Peyer's patch (tissue), 4 donors: ENCODE measurements at regions not wholly inside any gene's neighbourhood (a gene's known extent, or its start where the extent isn't known, plus 50 kb on each side); places are given as distances from the start of the nearest gene placed in this dataset.

ENCODE experiments used
- DNase-seq, 3 donors: peaks; one replicate each; pipeline ENCODE4 v3.0.0-alpha.2; 2017 to 2019
- H3K27ac ChIP-seq, 4 donors: fragments of 200-600 bp; sonication (generic); one replicate each; pipeline ENCODE4 v1.5.1; 2016 to 2019
- H3K27me3 ChIP-seq, 2 donors: fragments of 200-600 bp; sonication (generic); one replicate each; pipeline ENCODE4 v1.5.1; 2019
- H3K36me3 ChIP-seq, 3 donors: fragments of 200-600 bp; sonication (generic); one replicate each; pipeline ENCODE4 v1.5.1; 2016 to 2019
- H3K4me1 ChIP-seq, 4 donors: fragments of 200-600 bp; sonication (generic); one replicate each; pipeline ENCODE4 v1.5.1; 2016 to 2019
- H3K4me3 ChIP-seq, 4 donors: fragments of 200-600 bp; sonication (generic); 1 replicate in 3 of 4; 2 replicates in 1 of 4; pipeline ENCODE4 v1.5.1; 2016 to 2019; ENCODE audit warnings: mild to moderate bottlenecking in 1 of 4
- H3K9me3 ChIP-seq, 4 donors: fragments of 200-600 bp; sonication (generic); one replicate each; pipeline ENCODE4 v1.5.1; 2016 to 2019; ENCODE audit warnings: mild to moderate bottlenecking in 1 of 4
- POLR2A ChIP-seq, 2 donors: fragments of 450-650 bp; IDR thresholded peaks; one replicate each; pipeline ENCODE4 v1.5.1; 2017; ENCODE audit warnings: antibody characterized with exemption in 2 of 2, mild to moderate bottlenecking in 2 of 2, moderate library complexity in 2 of 2
- TF ChIP-seq, protein P1 (sequence below), 6 experiments: fragments of 450-650 bp in 4 of 6; fragments of 200-600 bp in 2 of 6; sonication (generic) in 1 of 6; IDR thresholded peaks; one replicate each; pipeline ENCODE4 v1.5.1; 2017 to 2019; ENCODE audit warnings: antibody characterized with exemption in 6 of 6, mild to moderate bottlenecking in 3 of 6, moderate library complexity in 1 of 6

DNA sequence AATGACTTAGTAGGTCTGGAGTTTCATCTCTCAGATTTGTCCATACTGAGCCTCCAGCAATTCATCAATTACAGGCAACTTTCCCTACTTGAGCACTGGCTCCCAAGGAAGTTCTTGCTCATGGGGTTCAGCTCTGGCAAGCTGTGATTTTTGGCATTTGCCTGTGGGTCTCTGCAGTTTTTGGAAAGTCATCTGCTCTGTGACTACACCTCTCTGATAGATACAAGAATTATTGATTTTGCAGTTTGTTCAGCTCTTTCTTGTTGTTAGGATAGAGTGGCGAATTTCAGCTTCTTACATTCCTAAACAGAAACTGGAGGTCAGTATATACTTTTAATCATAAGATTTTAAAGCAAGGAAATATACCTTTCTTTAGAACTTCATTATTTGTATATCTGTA lies 209.7 kb upstream of the NPY2R start:
- Histone ChIP-seq H3K4me3 (no peak overlapping the region), H3K27me3 (no peaks in the 10 kb centered on the region), H3K4me1 (no peaks in the 10 kb centered on the region), H3K27ac (no peak overlapping the region), H3K9me3 (no peaks in the 10 kb centered on the region), H3K36me3 (no peaks in the 10 kb centered on the region)
- TF ChIP-seq, protein P1, sequence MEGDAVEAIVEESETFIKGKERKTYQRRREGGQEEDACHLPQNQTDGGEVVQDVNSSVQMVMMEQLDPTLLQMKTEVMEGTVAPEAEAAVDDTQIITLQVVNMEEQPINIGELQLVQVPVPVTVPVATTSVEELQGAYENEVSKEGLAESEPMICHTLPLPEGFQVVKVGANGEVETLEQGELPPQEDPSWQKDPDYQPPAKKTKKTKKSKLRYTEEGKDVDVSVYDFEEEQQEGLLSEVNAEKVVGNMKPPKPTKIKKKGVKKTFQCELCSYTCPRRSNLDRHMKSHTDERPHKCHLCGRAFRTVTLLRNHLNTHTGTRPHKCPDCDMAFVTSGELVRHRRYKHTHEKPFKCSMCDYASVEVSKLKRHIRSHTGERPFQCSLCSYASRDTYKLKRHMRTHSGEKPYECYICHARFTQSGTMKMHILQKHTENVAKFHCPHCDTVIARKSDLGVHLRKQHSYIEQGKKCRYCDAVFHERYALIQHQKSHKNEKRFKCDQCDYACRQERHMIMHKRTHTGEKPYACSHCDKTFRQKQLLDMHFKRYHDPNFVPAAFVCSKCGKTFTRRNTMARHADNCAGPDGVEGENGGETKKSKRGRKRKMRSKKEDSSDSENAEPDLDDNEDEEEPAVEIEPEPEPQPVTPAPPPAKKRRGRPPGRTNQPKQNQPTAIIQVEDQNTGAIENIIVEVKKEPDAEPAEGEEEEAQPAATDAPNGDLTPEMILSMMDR (IDR thresholded peaks at IDR 0.05) = no peak
- no peak for TF ChIP-seq POLR2A (IDR thresholded peaks at IDR 0.05)
- DNase-seq = no peak

DNA sequence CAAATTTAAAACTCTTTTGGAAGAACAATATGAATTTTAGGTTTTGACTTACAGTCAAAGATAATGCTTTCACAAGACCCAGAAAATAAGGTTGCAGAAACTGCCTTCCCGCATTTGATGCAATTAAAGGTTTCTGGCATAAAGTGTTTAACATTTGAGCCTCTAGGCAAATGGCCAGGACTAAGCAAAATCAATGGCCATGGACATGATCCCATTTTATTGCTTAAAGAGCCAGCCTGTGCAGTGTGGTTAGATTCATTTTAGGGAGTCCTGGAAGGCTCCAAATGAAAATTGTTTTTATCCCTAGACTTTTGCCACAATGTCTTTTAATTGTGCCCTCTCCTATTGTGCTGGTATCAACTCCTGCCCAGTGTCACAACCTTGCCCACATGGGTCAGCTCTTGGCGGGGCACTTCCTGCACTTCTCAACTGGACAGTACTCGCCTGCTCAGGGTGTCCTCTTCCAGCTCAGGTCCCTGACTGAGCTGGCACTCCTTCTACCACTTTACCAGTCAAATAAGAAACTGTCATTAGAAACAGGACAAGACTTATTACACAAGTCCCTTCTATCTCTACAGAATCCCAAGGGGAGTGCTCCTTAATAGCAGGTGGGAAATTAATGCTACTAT lies 208.4 kb upstream of the NPY2R start:
- Histone ChIP-seq H3K9me3 (no peaks in the 10 kb centered on the region), H3K27ac (no peak overlapping the region), H3K4me1 (no peaks in the 10 kb centered on the region), H3K4me3 (no peak overlapping the region), H3K36me3 (no peaks in the 10 kb centered on the region), H3K27me3 (no peaks in the 10 kb centered on the region)
- TF ChIP-seq POLR2A (IDR thresholded peaks at IDR 0.05) = no peak
- TF ChIP-seq, protein P1 (IDR thresholded peaks at IDR 0.05) = no peak
- DNase-seq = no peak

DNA sequence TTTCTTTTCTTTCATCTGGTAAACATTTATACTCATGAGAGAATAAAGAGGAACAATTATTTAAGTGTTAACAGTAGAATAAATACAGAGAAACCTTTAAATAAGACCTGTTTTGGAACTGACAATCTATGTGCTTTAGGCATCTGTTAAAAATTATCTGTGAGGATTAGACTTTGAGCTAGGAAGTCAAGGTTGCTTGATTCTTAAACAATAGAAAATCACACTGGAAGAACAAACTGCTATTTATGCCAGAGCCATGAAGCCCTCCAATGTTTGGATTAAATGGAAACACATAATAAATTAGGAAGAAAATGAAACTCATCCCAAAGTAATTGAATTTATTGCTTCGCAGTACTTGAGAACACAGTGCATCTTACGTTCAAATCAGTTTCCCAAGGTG lies 207.2 kb upstream of the NPY2R start:
- no peak overlapping the region for H3K4me3 ChIP-seq
- H3K27me3 ChIP-seq = no peaks in the 10 kb centered on the region
- TF ChIP-seq, protein P1 (IDR thresholded peaks at IDR 0.05) = no peak
- no peak for TF ChIP-seq POLR2A (IDR thresholded peaks at IDR 0.05)
- H3K27ac ChIP-seq = no peak overlapping the region
- no peaks in the 10 kb centered on the region for H3K4me1 ChIP-seq
- H3K36me3 ChIP-seq = no peaks in the 10 kb centered on the region
- no peaks in the 10 kb centered on the region for H3K9me3 ChIP-seq
- no peak for DNase-seq

DNA sequence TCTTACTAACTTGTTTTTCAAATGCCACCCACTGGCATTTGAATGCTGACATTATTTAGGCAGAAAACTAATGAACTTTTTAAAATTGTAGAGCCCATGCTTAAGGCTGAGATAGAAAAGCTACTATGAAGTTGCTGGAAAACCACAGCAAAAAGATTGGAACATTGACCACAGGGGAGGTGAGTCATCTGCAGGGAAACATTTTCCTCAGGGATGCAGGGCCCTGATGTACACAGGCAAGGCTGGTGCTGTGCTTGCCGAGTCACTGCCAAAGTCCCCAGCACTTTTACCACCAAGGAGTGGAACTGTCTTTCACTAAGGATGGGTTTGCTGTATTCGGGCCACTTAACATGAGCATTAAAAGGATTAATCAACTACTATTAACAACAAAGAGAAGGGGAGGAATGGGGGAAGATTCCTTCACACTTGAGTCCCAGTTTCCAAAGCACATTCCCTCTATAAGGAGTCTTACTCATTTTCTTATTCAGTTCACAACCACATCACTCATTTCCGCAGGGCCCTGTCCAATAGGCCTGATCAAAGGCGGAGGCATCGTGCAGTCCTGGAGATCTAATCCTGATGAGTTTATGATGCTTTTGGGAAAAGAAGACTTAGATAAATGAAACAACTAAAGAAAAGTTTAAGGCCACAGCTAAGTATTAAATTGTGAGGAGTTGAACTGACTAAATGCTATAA lies 202.9 kb upstream of the NPY2R start:
- Histone ChIP-seq H3K9me3 (no peaks in the 10 kb centered on the region), H3K27me3 (no peaks in the 10 kb centered on the region), H3K36me3 (no peaks in the 10 kb centered on the region), H3K27ac (no peak overlapping the region), H3K4me1 (no peaks in the 10 kb centered on the region), H3K4me3 (no peak overlapping the region)
- no peak for TF ChIP-seq POLR2A (IDR thresholded peaks at IDR 0.05)
- TF ChIP-seq, protein P1 (IDR thresholded peaks at IDR 0.05) = no peak
- no peak for DNase-seq

DNA sequence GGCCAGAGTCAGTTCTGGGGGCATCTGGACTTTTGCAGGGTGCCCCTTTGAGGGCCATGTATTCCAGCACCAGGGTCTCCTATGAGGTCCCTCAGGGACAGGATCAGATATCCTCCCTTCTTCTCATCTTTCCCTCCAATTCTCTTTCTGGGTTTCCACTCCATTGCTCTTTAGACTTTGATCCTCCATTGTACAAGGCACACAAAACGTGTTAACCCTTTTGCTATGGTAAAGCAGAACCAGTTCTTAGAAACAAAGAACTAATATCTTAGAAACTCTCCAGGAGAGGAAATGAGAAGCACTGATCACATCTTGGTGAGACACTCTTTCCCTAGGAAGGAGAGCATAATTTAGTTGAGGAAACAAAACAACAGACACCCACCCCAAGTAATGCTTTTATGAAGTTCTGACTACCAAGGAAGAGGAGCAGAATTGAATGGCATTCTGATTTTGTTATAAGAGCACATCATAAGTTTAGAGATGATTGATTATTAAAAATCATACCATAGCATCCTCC lies 200.7 kb upstream of the NPY2R start:
- H3K27me3 ChIP-seq = no peaks in the 10 kb centered on the region
- no peaks in the 10 kb centered on the region for H3K9me3 ChIP-seq
- no peak overlapping the region for H3K27ac ChIP-seq
- no peak overlapping the region for H3K4me3 ChIP-seq
- DNase-seq = no peak
- H3K36me3 ChIP-seq = no peaks in the 10 kb centered on the region
- H3K4me1 ChIP-seq = no peaks in the 10 kb centered on the region
- TF ChIP-seq POLR2A (IDR thresholded peaks at IDR 0.05) = no peak
- TF ChIP-seq, protein P1 (IDR thresholded peaks at IDR 0.05) = no peak
